Glutamatergic neuron (in vitro differentiated cells): ENCODE measurements at regions not wholly inside any gene's neighbourhood (a gene's known extent, or its start where the extent isn't known, plus 50 kb on each side); places are given as distances from the start of the nearest gene placed in this dataset.
"Not testable (repeated sequence)": the region's sequence is repeated elsewhere in the genome, so short reads cannot be mapped to it uniquely, and the experiment has no call there.

ENCODE experiments used
- DNase-seq: peaks from one replicate; pipeline ENCODE4 v3.0.0; 2022
- H3K27ac Mint-ChIP-seq: one replicate; pipeline ENCODE4 v1.8.0; 2020; ENCODE audit warnings: mild to moderate bottlenecking, mixed read lengths, inconsistent platforms; ENCODE audit not compliant: unreplicated experiment
- H3K27me3 Mint-ChIP-seq: one replicate; pipeline ENCODE4 v1.8.0; 2020; ENCODE audit warnings: mild to moderate bottlenecking, moderate library complexity, mixed read lengths, inconsistent platforms; ENCODE audit not compliant: unreplicated experiment
- H3K36me3 Mint-ChIP-seq: one replicate; pipeline ENCODE4 v1.8.0; 2020; ENCODE audit warnings: mild to moderate bottlenecking, mixed read lengths, inconsistent platforms; ENCODE audit not compliant: unreplicated experiment
- H3K4me1 Mint-ChIP-seq: one replicate; pipeline ENCODE4 v1.8.0; 2020; ENCODE audit warnings: mild to moderate bottlenecking, low read depth, mixed read lengths, inconsistent platforms; ENCODE audit not compliant: unreplicated experiment
- H3K4me3 Mint-ChIP-seq: one replicate; pipeline ENCODE4 v1.8.0; 2020; ENCODE audit warnings: mild to moderate bottlenecking, mixed read lengths, inconsistent platforms; ENCODE audit not compliant: unreplicated experiment
- H3K9me3 Mint-ChIP-seq: one replicate; pipeline ENCODE4 v1.8.0; 2020; ENCODE audit warnings: mild to moderate bottlenecking, moderate library complexity, mixed read lengths, inconsistent platforms; ENCODE audit not compliant: unreplicated experiment
- CTCF ChIP-seq: fragments of 200-600 bp; sonication (generic); IDR thresholded peaks from one replicate; pipeline ENCODE4 v1.5.0; 2021; ENCODE audit not compliant: partially characterized antibody, unreplicated experiment

GRCh38 chr6:112475083-112475482 is 128.0 kb downstream of the RFPL4B start:
- Mint-ChIP-seq H3K36me3 (no peaks in the 10 kb centered on the region), H3K4me3 (peak overlapping the region; percentile 74), H3K9me3 (peaks cover 1% of the 10 kb centered on the region), H3K27ac (peak overlapping the region; percentile 81), H3K27me3 (no peaks in the 10 kb centered on the region), H3K4me1 (peaks cover 46% of the 10 kb centered on the region)
- DNase-seq: no peak
- TF ChIP-seq CTCF: no peak

- Mint-ChIP-seq H3K27ac (no peak overlapping the region), H3K9me3 (peaks cover 1% of the 10 kb centered on the region), H3K4me3 (no peak overlapping the region), H3K4me1 (peaks cover 35% of the 10 kb centered on the region), H3K27me3 (no peaks in the 10 kb centered on the region), H3K36me3 (no peaks in the 10 kb centered on the region)
- TF ChIP-seq CTCF: no peak
- DNase-seq: no peak
These were observed 130.0 kb downstream of the RFPL4B start for GRCh38 chr6:112477125-112477524.

- Mint-ChIP-seq H3K4me3 (no peak overlapping the region), H3K27me3 (no peaks in the 10 kb centered on the region), H3K9me3 (peaks cover 1% of the 10 kb centered on the region), H3K4me1 (peaks cover 33% of the 10 kb centered on the region), H3K27ac (no peak overlapping the region), H3K36me3 (no peaks in the 10 kb centered on the region)
- DNase-seq: no peak
- TF ChIP-seq CTCF: no peak
These were observed 130.9 kb downstream of the RFPL4B start for GRCh38 chr6:112478036-112478435.

GRCh38 chr6:112479975-112480374 is 132.8 kb downstream of the RFPL4B start:
- H3K27me3 Mint-ChIP-seq, H3K27ac Mint-ChIP-seq, H3K9me3 Mint-ChIP-seq, H3K36me3 Mint-ChIP-seq, DNase-seq, H3K4me3 Mint-ChIP-seq: not testable (repeated sequence)
- H3K4me1 Mint-ChIP-seq: peaks cover 19% of the 10 kb centered on the region

- TF ChIP-seq CTCF: no peak
- Mint-ChIP-seq H3K4me1 (peaks cover 13% of the 10 kb centered on the region), H3K9me3 (peaks cover 1% of the 10 kb centered on the region), H3K27me3 (no peaks in the 10 kb centered on the region), H3K27ac (no peak overlapping the region), H3K4me3 (no peak overlapping the region), H3K36me3 (no peaks in the 10 kb centered on the region)
- DNase-seq: no peak
These were observed 133.4 kb downstream of the RFPL4B start for GRCh38 chr6:112480553-112480952.

- no peak overlapping the region for H3K4me3 Mint-ChIP-seq
- DNase-seq: no peak
- peaks cover 9% of the 10 kb centered on the region for H3K4me1 Mint-ChIP-seq
- no peaks in the 10 kb centered on the region for H3K27me3 Mint-ChIP-seq
- peaks cover 1% of the 10 kb centered on the region for H3K9me3 Mint-ChIP-seq
- no peak overlapping the region for H3K27ac Mint-ChIP-seq
- H3K36me3 Mint-ChIP-seq: no peaks in the 10 kb centered on the region
- TF ChIP-seq CTCF: no peak
These were observed 134.1 kb downstream of the RFPL4B start for GRCh38 chr6:112481211-112481610.
